ENCODE measurements at regions not wholly inside any gene's neighbourhood (a gene's known extent, or its start where the extent isn't known, plus 50 kb on each side); places are given as distances from the start of the nearest gene placed in this dataset.

DNA sequence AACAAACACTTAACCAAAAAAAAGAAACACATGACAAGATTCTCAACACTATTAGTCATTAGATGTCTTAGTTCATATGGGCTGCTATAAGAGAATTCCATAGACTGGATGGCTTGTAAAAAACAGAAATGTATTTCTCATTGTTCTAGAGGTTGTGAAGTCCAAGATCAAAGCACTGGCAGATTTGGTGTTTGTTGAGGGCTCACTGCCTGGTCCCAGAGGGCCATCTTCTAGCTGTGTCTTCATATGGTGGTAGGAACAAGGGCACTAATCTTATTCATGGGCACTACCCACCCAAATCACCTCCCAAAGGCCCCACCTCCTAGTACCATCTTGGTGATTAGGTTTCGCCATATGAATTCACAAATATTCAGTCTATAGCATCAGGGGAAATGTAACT is 162.5 kb upstream of the SDK2 start:
- TF ChIP-seq POLR2A (IDR thresholded peaks at IDR 0.05; ENCODE audit: control extremely low read depth in 1 of 2, low read depth in 2 of 2, low read length in 2 of 2) = no peak
- no peak for TF ChIP-seq POLR2AphosphoS5 (IDR thresholded peaks at IDR 0.05; ENCODE audit: low read depth, low read length)
- TF ChIP-seq, protein P1, sequence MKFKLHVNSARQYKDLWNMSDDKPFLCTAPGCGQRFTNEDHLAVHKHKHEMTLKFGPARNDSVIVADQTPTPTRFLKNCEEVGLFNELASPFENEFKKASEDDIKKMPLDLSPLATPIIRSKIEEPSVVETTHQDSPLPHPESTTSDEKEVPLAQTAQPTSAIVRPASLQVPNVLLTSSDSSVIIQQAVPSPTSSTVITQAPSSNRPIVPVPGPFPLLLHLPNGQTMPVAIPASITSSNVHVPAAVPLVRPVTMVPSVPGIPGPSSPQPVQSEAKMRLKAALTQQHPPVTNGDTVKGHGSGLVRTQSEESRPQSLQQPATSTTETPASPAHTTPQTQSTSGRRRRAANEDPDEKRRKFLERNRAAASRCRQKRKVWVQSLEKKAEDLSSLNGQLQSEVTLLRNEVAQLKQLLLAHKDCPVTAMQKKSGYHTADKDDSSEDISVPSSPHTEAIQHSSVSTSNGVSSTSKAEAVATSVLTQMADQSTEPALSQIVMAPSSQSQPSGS (IDR thresholded peaks at IDR 0.05; ENCODE audit: low read length) = no peak
- TF ChIP-seq, protein P2, sequence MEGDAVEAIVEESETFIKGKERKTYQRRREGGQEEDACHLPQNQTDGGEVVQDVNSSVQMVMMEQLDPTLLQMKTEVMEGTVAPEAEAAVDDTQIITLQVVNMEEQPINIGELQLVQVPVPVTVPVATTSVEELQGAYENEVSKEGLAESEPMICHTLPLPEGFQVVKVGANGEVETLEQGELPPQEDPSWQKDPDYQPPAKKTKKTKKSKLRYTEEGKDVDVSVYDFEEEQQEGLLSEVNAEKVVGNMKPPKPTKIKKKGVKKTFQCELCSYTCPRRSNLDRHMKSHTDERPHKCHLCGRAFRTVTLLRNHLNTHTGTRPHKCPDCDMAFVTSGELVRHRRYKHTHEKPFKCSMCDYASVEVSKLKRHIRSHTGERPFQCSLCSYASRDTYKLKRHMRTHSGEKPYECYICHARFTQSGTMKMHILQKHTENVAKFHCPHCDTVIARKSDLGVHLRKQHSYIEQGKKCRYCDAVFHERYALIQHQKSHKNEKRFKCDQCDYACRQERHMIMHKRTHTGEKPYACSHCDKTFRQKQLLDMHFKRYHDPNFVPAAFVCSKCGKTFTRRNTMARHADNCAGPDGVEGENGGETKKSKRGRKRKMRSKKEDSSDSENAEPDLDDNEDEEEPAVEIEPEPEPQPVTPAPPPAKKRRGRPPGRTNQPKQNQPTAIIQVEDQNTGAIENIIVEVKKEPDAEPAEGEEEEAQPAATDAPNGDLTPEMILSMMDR (IDR thresholded peaks at IDR 0.05; ENCODE audit: control extremely low read depth in 1 of 3, insufficient read depth in 1 of 3, low read depth in 1 of 3, low read length in 3 of 3) = no peak
- no peak for TF ChIP-seq RFX5 (IDR thresholded peaks at IDR 0.05; ENCODE audit: borderline replicate concordance, low read depth, low read length)
- no peak for TF ChIP-seq SP1 (IDR thresholded peaks at IDR 0.05; ENCODE audit: low read depth, low read length)
- no peak for TF ChIP-seq EP300 (IDR thresholded peaks at IDR 0.05; ENCODE audit: borderline replicate concordance in 1 of 2, low read depth in 2 of 2, low read length in 2 of 2)
